ENCODE measurements at regions not wholly inside any gene's neighbourhood (a gene's known extent, or its start where the extent isn't known, plus 50 kb on each side); places are given as distances from the start of the nearest gene placed in this dataset.

- POLR2A ChIA-PET (ENCODE audit: unreplicated experiment): no interaction called here
- no peak overlapping the region for H3K56ac ChIP-seq (ENCODE audit: extremely low read depth, insufficient read depth, low read length)
- H2BK5ac ChIP-seq (ENCODE audit: low read depth, low read length, poor library complexity, severe bottlenecking): peak overlapping the region; percentile 69
- H2BK20ac ChIP-seq (ENCODE audit: low read depth, low read length): peak overlapping the region; percentile 65
- no peaks in the 10 kb centered on the region for H3K36me3 ChIP-seq (ENCODE audit: control insufficient read depth, insufficient read depth, low read length)
- intact Hi-C loops (cut with micrococcal nuclease) (loop anchor here (1.0 kb wide), 1 partner anchor 39 kb away; no protein-coding TSS in a partner anchor), dilution Hi-C loops (cut with HindIII; ENCODE audit: low sequenced_read_pairs, unreplicated experiment) (no loop called here), in situ Hi-C loops (cut with MboI; ENCODE audit: low sequenced_read_pairs) (no loop called here)
- no peaks in the 10 kb centered on the region for H3K27me3 ChIP-seq (ENCODE audit: control insufficient read depth, insufficient read depth, low read length)
- peak overlapping the region; percentile 88; the same call in 1 of the 2 replicates for H3K4me2 ChIP-seq (ENCODE audit: low read depth, low read length)
- H3K4me1 ChIP-seq (ENCODE audit: control insufficient read depth, insufficient read depth, low read length): peaks cover 26% of the 10 kb centered on the region
- CTCF ChIA-PET: interaction anchor here (0.6 kb wide), 1 partner anchor 1923 kb away, joined by 4 read pairs; no protein-coding TSS in a partner anchor
- H2AK9ac ChIP-seq (replicated peaks; ENCODE audit: low read depth, low read length, poor library complexity): no peak overlapping the region
- H3K14ac ChIP-seq (replicated peaks; ENCODE audit: low read depth, low read length): no peak overlapping the region; the same call in 1 of the 2 replicates
- peak overlapping the region; percentile 29 for H4K91ac ChIP-seq (ENCODE audit: insufficient read depth, low read depth, low read length)
- no peak overlapping the region for H2AFZ ChIP-seq (replicated peaks; ENCODE audit: low read length, poor library complexity)
- peak overlapping the region; percentile 56 for H3K27ac ChIP-seq (ENCODE audit: insufficient read depth, low read length)
- H3K9ac ChIP-seq (ENCODE audit: low read depth, low read length): no peak overlapping the region; the same call in 1 of the 2 replicates
- peak overlapping the region; percentile 76; the same call in 1 of the 2 replicates for H3K18ac ChIP-seq (ENCODE audit: low read depth, low read length)
- DNase-seq (peak; percentile 50), ATAC-seq (ENCODE audit: low read depth) (no peak)
- H3K23ac ChIP-seq (ENCODE audit: low read depth, low read length): 0 out of 2 replicates have a peak overlapping the region, but pooled peaks have one; percentile 7
- no peaks in the 10 kb centered on the region for H3K9me3 ChIP-seq (ENCODE audit: control insufficient read depth, insufficient read depth, low read length)
- H3K9me1 ChIP-seq (ENCODE audit: insufficient read depth, low read length): peaks cover 7% of the 10 kb centered on the region
- H4K8ac ChIP-seq (ENCODE audit: low read depth in 2 of 2, low read length in 2 of 2): peak overlapping the region; percentile 62 to 72; a peak in 2 of 4 replicates
- peak; percentile 13; the same call in 1 of the 2 replicates for TF ChIP-seq CEBPB (IDR thresholded peaks at IDR 0.05; ENCODE audit: low read depth, low read length)
- no peak for TF ChIP-seq ELK1 (IDR thresholded peaks at IDR 0.05; ENCODE audit: borderline replicate concordance, low read depth, low read length)
- no CpG with 5 or more reads among the region's 5 CpGs for WGBS, 2 experiments (ENCODE audit: extremely low coverage in 2 of 2, insufficient read length in 1 of 2)
- no peaks in the 10 kb centered on the region for H4K20me1 ChIP-seq (ENCODE audit: insufficient read depth, low read length)
- H4K5ac ChIP-seq (ENCODE audit: low read depth, low read length): peak overlapping the region; percentile 79; the same call in 1 of the 2 replicates
- no TSS peak for BruUV-seq (replicated peaks)
- H3K4me3 ChIP-seq (ENCODE audit: insufficient read depth, low read depth, low read length): no peak overlapping the region
- peak overlapping the region; percentile 84; the same call in 2 of the 3 replicates for H2BK15ac ChIP-seq (ENCODE audit: low read depth, low read length)
- no peaks in the 10 kb centered on the region for H3K79me1 ChIP-seq (ENCODE audit: low read depth in 1 of 2, low read length in 2 of 2)
- peak overlapping the region; percentile 38; the same call in 1 of the 2 replicates for H3K4ac ChIP-seq (ENCODE audit: low read depth, low read length)
- peak overlapping the region; percentile 66 for H2BK120ac ChIP-seq (ENCODE audit: low read depth, low read length)
- no peak overlapping the region for H2AK5ac ChIP-seq (ENCODE audit: low read depth, low read length)
These were observed 68.3 kb upstream of the BTBD3 start for GRCh38 chr20:11849270-11849915.
